Pancreas (tissue), 10 donors: ENCODE measurements at regions not wholly inside any gene's neighbourhood (a gene's known extent, or its start where the extent isn't known, plus 50 kb on each side); places are given as distances from the start of the nearest gene placed in this dataset.

Experiments
- ATAC-seq, 4 donors: fragments of 200-7000 bp; cut with Tn5 transposase; one replicate each; pipeline versions ENCODE4 v1.8.0 to v1.9.1; 2020; ENCODE audit warnings: mild to moderate bottlenecking in 4 of 4, moderate library complexity in 4 of 4
- DNase-seq, 6 donors: peaks; one replicate each; pipeline ENCODE4 v3.0.0-alpha.2; 2020
- FAIRE-seq: peaks from 2 replicates; lab custom pipeline; 2012; peaks lifted over from hg19 to GRCh38; lab: Jason Lieb, UNC
- H3K27ac ChIP-seq, 4 donors: fragments of 200-600 bp; sonication (generic); 1 replicate in 3 of 4; 2 replicates in 1 of 4; pipeline versions ENCODE4 v1.5.0 to v1.8.0; 2020
- H3K27me3 ChIP-seq, 4 donors: fragments of 200-600 bp; one replicate each; pipeline ENCODE4 v1.8.0; 2021
- H3K36me3 ChIP-seq, 3 donors: fragments of 200-600 bp; sonication (generic) in 1 of 3; one replicate each; pipeline versions ENCODE4 v1.5.0 to v1.8.0; 2020 to 2021
- H3K4me1 ChIP-seq, 3 donors: fragments of 200-600 bp; one replicate each; pipeline ENCODE4 v1.8.0; 2021
- H3K4me3 ChIP-seq, 4 donors: fragments of 200-600 bp; sonication (generic) in 2 of 4; one replicate each; pipeline versions ENCODE4 v1.5.0 to v1.8.0; 2020 to 2021
- H3K9me3 ChIP-seq, 4 donors: fragments of 200-600 bp; one replicate each; pipeline ENCODE4 v1.8.0; 2021
- CTCF ChIP-seq, 4 donors: fragments of 200-600 bp; sonication (generic) in 3 of 4; IDR thresholded peaks; one replicate each; pipeline versions ENCODE4 v1.5.0 to v1.8.0; 2021; ENCODE audit warnings: antibody characterized with exemption in 4 of 4
- WGBS, 2 donors: extraction: QIAGEN DNeasy Blood & Tissue Kit; methylation state at CpG; one replicate each; pipeline ENCODE4 v1.1.7; 2013; 5-methylcytosine and 5-hydroxymethylcytosine counted together
- intact Hi-C, 3 donors: fragments of 100-400 bp; cut with DNase I; formaldehyde crosslinking; loops; one replicate each; pipeline versions ENCODE4 v1.11.1 to v1.14.2; 2022
- donor health status: healthy with polysubstance abuse.
- donor health status: DM: no; HTN: no; CAD: no; lungs with moderate emphysema.
- donor health status: DM: no; HTN: no; CAD: no.
- donor health status: control.
- donor health status: control.
- donor health status: Bipolar disorder and iron deficiency.
- donor health status: DM: yes; HTN: yes; CAD: no.
- donor health status: DM: no; HTN: no; CAD: no.
- donor health status: DM: no; HTN: no; CAD: no.
- donor health status: DM: yes; HTN: yes; CAD: no.

GRCh38 chr6:37556881-37557644 is 57.4 kb upstream of the CCDC167 start:
- WGBS, 2 donors = 75 to 80% methylated on average over 15 of the region's 15 CpGs
- H3K9me3 ChIP-seq = no peaks in the 10 kb centered on the region
- ATAC-seq = no peak
- H3K36me3 ChIP-seq = no peaks in the 10 kb centered on the region
- H3K27me3 ChIP-seq = no peaks in the 10 kb centered on the region
- no peak overlapping the region for H3K4me3 ChIP-seq
- TF ChIP-seq CTCF (IDR thresholded peaks at IDR 0.05) = no peak
- intact Hi-C loops = no loop called here
- H3K4me1 ChIP-seq = no peaks in the 10 kb centered on the region
- no peak for FAIRE-seq
- no peak overlapping the region for H3K27ac ChIP-seq
- DNase-seq = no peak

GRCh38 chr6:37555040-37555781 is 55.5 kb upstream of the CCDC167 start:
- 74 to 77% methylated on average over 17 of the region's 17 CpGs for WGBS, 2 donors
- H3K9me3 ChIP-seq = no peaks in the 10 kb centered on the region
- DNase-seq (no peak), FAIRE-seq (no peak), ATAC-seq (no peak)
- H3K27me3 ChIP-seq = no peaks in the 10 kb centered on the region
- TF ChIP-seq CTCF (IDR thresholded peaks at IDR 0.05) = no peak
- H3K27ac ChIP-seq = no peak overlapping the region
- intact Hi-C loops = no loop called here
- no peaks in the 10 kb centered on the region for H3K36me3 ChIP-seq
- H3K4me3 ChIP-seq = no peak overlapping the region
- no peaks in the 10 kb centered on the region for H3K4me1 ChIP-seq

- Histone ChIP-seq H3K36me3 (no peaks in the 10 kb centered on the region), H3K4me1 (no peaks in the 10 kb centered on the region), H3K4me3 (no peak overlapping the region), H3K27ac (no peak overlapping the region), H3K27me3 (no peaks in the 10 kb centered on the region), H3K9me3 (no peaks in the 10 kb centered on the region)
- no peak for FAIRE-seq
- no peak for TF ChIP-seq CTCF (IDR thresholded peaks at IDR 0.05)
- no peak for DNase-seq
- intact Hi-C loops = no loop called here
- ATAC-seq = no peak
- 59 to 62% methylated on average over 6 of the region's 6 CpGs for WGBS, 2 donors
Observed at GRCh38 chr6:37554480-37554819, 54.8 kb upstream of the CCDC167 start.

- Histone ChIP-seq H3K36me3 (no peaks in the 10 kb centered on the region), H3K27me3 (no peaks in the 10 kb centered on the region), H3K27ac (no peak overlapping the region), H3K4me1 (no peaks in the 10 kb centered on the region), H3K9me3 (no peaks in the 10 kb centered on the region), H3K4me3 (no peak overlapping the region)
- ATAC-seq = no peak
- FAIRE-seq = no peak
- TF ChIP-seq CTCF (IDR thresholded peaks at IDR 0.05) = no peak
- intact Hi-C loops = no loop called here
- 70 to 72% methylated on average over 4 of the region's 4 CpGs for WGBS, 2 donors
- DNase-seq = no peak
Observed at GRCh38 chr6:37552267-37552666, 52.6 kb upstream of the CCDC167 start.

DNA sequence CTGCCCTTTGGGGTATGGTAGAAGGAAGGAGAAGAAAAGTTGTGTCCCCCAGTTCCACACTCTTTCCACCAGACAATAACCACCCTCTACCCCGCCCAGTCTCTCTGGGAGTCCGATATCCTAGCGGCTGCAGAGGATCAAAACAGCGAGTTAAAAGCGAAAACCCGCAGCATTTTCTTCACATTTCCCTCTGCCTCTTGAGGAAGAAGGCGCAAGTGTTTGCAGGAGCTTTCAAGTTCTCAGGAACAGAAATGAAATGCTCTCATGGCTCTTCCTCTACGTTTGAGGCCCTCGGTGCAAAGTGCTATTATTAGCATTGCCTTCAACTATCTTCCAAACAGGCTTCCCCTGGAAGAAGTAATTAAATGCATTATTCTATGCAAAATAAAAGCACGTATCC is 52.2 kb upstream of the CCDC167 start:
- no peak for TF ChIP-seq CTCF (IDR thresholded peaks at IDR 0.05)
- WGBS, 2 donors = 77 to 83% methylated on average over 10 of the region's 10 CpGs
- no peaks in the 10 kb centered on the region for H3K4me1 ChIP-seq
- H3K27ac ChIP-seq = no peak overlapping the region
- no peak overlapping the region for H3K4me3 ChIP-seq
- H3K36me3 ChIP-seq = no peaks in the 10 kb centered on the region
- no peaks in the 10 kb centered on the region for H3K9me3 ChIP-seq
- FAIRE-seq (no peak), DNase-seq (no peak), ATAC-seq (no peak)
- no peaks in the 10 kb centered on the region for H3K27me3 ChIP-seq
- intact Hi-C loops = no loop called here
